HG03354 (cell line): ENCODE measurements at regions not wholly inside any gene's neighbourhood (a gene's known extent, or its start where the extent isn't known, plus 50 kb on each side); places are given as distances from the start of the nearest gene placed in this dataset.
A peak's percentile ranks its signal among the peaks of the same experiment; 100 is the strongest.

Experiments used
- ATAC-seq: cut with Tn5 transposase; IDR thresholded peaks from one replicate; pipeline ENCODE4 v1.9.1; 2021; ENCODE audit warnings: mild to moderate bottlenecking; ENCODE audit not compliant: unreplicated experiment, poor library complexity, severe bottlenecking

DNA sequence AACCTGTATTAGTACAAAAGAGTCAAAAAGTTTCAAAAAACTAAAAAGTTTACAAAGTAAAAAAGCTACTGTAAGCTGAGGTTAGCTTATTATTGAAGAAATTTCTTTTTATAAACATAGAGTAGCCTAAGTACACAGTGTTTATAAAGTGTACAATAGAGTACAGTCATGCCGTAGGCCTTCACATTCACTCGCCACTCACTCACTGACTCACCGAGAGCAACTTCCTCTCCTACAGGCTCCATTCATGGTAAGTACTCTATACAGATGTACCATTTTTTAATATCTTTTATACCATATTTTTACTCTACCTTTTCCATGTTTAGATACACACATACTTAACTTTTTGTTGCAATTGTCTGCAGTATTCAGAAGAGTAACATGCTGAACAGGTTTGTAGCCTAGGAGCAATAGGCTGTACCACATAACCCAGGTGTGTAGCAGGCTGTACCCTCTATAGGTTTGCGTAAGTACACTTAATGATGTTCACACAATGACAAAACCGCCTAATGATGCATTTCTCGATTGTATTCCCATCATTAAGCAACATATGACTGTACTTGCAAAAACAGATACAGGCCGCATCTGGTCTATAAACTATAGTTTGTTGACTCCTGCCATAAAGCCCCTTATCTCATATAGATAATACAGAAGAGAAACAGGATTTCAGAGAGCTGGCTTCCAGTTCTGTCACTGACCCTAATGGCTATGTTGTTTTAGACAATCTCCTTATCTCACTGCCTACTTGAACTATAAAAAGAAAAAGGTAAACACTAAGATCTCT is 438.8 kb downstream of the HTR7 start:
- ATAC-seq: no peak

DNA sequence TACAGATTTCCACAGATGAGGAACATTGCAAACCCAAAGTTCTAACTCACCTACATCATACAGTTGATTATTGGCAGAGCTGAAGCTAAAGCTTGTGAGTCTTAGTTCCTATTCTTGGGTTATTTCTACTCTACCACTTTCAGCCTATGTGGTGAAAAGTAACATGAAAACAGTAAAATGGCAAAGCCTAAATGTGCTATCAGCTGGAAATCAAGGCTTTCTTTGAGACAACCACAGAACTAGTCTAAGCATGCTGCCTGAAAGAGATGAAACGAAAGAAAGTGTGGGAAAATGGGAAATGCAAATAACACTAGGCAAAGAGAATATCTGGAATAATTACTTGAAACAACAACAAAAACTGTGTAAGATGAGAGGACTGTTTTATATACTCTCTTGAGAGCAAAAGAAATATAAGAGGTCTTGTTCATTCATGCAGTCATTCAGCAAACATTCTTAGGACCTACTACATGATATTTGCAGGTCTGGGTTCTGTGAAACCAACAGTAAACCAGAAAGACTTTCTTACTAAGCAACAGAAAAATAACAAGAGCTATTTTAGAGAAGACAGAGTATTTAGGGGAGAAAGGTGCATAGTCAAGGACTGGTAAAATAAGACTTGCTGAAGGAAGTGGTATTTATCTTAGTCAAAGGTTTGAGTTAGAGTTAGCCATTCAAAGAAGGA is 437.1 kb downstream of the HTR7 start:
- peak; percentile 72 for ATAC-seq

DNA sequence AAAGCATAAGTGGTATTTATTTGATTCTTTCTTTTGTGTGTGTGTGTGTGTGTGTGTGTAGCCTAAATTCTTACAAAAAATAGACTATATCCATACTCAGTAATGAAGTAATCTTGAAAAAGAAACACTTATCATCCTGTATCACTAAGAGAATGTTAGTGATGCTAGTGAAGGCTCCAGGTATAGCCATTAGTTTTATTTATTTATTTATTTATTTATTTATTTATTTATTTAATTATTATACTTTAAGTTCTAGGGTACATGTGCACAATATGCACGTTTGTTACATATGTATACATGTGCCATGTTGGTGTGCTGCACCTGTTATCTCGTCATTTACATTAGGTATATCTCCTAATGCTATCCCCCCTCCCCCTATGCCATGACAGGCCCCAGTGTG is 436.0 kb downstream of the HTR7 start:
- ATAC-seq: no peak

DNA sequence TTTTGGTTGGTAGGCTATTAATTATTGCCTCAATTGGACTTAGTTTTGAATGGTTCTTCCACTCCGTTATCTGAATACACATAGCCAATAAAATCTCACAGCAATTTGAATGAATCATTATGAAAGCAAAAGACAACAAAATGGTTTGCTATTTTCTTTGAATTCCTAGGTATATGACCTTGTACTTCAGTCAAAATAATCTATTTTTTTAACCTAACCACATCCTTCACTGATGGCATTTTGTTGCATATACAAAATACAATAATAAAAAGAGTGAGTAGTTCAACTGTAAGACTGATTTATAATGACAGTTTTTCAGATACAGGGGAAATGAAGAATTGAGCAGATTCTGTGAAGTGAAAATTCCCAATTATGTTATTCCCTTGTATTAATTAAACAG is 433.1 kb downstream of the HTR7 start:
- no peak for ATAC-seq

DNA sequence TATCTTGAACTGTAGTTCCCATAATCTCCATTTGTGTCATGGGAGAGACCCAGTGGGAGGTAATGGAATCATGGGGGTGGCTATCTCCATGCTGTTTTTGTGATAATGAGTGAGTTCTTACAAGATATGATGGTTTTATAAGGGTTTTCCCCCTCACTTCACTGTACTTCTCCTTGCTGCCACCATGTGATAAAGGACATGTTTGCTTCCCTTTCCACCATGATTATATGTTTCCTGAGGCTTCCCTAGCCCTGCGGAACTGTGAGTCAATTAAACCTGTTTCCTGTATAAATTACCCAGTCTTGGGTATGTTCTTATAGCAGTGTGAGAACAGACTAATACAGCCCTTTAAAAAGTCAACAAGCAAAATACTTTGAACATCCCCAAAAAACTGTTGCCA is 427.7 kb downstream of the HTR7 start:
- no peak for ATAC-seq

DNA sequence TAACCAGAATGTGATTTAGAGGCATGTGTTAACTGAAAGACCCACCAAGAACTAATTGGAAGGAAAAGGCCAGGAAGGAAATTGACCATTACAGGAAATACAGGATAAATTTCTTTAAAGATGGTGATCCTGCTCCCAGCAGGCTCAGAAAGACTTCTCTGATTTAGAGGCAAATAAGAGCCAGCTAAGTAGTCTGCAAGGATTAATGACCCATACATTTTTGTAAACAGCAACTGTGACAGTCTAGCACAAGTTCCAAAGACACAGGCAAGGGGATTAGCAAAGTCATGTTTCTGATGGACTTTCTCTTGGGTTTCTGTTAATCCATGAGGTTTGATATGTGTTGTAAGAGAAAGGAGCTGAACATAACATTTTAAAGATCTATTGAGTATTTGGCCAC is 425.0 kb downstream of the HTR7 start:
- no peak for ATAC-seq

DNA sequence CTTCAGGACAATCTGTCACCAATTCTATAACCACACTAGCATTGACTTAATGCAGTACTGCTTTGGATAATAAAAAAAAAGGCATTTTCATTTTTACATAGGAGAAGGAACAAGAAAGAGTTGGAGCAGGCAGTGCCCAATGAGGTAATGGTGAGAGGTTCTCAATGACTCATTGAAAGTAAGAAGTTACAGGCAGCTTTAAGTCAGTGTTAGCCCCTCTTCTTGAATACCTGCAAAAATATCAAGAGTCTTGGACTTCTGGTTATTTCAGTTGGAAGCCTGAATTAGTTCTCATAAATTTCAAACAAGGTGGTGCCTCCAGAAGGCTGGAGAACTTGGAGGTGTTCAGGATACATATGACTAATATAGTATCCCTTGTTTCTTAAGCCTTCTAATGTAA is 422.5 kb downstream of the HTR7 start:
- no peak for ATAC-seq

DNA sequence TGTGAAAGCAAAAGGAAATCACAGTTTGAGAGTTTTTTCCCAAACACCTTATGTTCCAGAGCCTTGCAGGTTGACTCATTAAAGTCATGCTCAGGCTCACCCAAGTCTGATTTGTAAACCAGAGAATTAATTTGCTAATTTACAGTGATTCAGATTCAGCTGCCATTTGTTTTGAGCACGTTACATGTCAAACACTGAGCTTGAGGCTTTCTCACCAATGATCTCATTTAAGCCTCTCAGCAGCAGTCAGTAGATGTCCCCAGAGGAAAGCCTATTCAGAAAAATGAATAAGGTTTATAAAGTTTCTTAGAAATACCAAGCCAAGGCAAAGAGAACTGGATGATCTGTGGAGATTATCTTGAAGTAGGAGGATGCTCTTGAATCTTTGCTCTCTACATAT is 420.4 kb downstream of the HTR7 start:
- ATAC-seq: no peak

DNA sequence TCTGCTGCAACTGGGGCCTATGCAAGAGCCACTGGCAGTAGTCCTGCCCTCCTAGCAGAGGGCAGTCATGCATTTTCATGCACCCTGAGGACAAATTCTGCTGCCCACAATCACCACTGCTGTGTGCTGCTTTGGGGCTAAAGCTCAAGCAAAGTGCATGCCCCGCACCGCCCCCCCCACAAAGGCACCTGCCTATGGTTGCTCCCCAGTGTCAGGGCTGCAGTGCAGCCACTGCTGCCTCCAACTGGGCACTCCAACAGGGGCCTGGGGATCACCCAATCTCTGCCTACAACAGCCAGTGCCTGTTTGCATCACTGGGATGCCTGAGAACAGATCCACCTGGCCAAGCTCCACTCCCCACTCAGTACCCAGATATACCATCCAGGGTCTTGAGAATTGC is 417.0 kb downstream of the HTR7 start:
- no peak for ATAC-seq

DNA sequence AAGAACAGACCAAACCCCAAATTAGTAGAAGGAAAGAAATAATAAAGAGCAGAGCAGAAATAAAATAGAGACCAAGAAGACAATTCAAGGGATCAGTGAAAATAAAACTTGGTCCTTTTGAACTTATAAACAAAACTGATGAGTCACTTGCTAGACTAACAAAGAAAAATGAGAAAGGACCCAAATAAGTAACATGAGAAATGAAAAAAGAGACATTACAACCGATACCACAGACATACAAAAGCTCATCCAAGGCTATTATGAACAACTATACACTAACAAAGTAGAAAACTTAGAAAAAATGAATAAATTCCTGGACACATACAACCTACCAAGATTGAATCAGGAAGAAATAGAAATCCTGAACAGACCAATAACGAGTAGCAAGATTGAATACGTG is 414.5 kb downstream of the HTR7 start:
- ATAC-seq: no peak

DNA sequence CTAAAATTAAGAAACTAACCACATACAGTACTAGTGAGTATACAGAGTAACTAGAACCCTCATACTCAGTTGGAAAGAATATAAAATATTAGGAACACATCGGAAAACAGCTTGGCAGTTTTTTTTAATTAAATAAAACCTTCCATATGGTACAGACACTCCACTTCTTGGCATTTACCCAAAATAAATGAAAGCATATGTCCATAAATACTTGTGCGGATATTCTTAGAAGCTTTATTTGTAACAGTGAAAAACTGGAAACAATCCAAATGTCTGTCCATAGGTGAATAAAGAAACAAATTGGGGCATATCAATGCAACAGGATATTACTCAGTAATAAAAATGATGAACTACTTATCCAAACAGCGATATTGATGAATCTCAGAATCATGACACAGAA is 410.0 kb downstream of the HTR7 start:
- ATAC-seq: no peak

DNA sequence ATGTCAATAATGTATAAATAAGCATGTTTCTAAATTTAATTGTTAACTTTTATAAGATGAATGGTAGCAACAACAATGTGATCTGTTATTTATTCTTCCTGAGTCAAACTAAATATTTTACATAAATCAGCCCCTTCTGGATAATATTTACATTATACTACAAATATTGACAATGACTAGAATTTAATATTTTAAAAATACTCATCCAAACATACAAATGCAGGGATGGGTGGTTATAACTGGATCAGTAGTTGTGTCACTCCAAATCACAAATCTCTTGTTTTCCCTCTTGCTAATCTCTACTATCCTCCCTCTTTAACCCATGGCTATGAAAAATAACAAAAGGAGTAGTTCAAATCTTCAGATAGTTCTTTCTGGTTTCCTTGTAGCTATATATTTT is 407.0 kb downstream of the HTR7 start:
- ATAC-seq: no peak

DNA sequence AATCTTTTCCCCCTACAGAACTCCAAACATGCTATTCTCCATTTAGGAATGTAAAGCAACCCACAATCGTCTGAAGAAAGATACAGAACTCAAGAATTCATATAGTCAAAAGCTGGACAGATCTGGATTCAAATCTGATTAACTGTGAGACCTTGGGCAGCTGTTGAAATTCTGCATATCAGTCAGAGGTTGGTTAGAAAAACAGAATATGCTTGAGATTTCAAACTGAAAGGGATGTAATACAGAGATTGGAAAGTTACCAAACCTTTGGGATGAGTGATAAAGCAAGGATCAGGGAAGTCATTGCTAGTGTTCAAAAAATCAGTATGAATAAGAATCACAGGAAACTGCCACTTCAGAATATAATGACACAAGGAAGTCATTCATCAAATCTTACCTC is 406.6 kb downstream of the HTR7 start:
- ATAC-seq: no peak

DNA sequence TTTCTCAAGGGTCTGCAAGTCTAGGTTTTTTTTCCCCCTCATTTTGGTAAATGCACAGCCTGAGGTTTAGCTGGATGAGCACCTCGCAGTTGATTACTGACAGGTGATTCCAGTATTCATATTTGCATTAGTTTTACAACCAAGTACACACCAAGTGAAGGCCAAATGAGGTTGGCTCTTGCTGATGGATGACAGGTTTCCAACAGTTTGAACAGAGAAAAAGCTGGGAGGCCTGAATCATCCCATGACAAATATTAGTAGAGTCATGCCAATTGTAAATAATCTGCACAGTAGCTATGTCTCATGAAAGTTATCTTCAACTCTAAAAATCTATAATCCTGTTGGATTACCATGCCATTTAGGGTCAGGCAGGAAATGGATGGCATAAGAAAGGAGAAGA is 399.8 kb downstream of the HTR7 start:
- no peak for ATAC-seq

DNA sequence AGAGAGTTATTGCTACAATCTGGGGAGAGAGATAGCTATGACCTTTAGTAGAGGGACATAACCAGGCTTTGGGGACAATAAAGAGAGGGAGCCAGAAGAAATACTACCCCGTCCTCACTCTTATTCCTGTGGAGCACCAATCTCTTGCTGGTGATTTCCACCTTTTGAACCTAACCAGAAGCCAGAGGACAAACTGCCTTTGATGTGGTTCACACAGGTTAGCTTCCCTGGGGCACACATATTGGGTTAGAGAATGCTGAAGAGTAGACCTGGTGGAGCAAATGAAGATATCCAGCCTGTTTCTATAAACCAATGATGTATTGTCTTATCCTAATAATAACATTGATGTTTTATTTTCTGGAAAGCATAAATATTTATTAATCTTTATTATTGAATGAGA is 399.3 kb downstream of the HTR7 start:
- ATAC-seq: no peak

DNA sequence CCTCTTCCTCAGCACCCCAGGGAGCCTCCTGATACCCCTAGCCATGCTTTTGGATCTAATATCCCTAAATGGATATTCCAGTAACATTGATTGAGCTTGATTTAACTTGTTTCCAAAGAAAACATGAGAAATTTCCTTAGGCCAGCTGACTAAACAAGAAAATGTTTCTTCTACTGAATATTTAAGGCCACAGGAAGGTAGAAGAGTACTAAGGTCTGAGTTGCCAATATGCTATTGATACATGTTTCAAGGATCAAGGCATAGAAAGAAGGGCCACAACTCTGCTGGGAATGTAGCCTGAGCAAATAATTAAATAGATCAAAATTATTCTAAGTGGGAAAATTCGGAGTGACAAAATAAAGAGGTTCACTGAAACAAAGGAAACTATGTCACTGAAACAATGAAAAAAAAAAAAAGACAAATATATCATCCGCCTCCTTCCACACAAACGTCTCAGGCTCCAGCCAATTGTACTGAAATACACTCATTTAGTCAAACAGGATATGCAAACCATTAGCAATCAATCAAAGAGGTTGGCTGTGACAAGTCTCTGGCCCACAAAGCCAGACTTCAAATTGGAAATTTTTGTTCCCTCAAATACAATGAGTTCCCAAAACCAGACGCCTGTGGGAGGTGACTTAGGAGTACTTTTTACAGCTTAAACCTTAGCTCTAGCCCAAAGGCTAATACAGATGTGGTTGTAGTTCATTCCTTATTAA is 396.2 kb downstream of the HTR7 start:
- no peak for ATAC-seq

DNA sequence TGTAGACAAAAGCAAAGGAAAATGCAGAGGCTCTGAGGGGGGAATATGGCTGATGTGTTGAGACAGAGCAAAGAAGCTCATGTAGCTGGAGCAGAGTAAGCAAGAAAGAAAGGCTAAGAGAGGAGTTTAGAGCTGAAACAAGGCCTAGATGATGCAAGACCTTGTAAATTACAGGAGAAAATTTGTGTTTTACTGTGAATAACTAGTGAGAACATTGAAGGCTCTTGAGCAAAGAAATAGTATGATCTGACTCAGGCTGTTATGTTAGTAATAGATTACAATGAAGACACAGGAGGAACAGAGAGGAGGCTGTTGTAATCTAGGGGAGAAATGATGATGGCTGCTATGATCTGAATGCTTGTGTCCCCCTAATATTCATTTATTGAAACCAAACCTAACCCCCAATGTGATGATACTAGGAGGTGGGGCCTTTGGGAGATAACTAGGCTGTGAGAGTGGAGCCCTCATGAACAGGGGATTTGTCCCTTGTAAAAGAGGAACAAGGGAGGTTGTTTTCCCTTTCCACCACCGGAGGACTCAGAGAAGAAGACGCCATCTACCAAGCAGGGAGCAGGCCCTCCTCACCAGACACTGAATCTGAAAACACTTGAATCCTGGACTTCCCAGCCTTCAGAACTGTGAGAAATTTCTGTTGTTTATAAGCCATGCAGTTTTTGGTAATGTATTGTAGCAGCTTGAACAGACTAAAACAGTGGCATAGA is 394.9 kb downstream of the HTR7 start:
- no peak for ATAC-seq

DNA sequence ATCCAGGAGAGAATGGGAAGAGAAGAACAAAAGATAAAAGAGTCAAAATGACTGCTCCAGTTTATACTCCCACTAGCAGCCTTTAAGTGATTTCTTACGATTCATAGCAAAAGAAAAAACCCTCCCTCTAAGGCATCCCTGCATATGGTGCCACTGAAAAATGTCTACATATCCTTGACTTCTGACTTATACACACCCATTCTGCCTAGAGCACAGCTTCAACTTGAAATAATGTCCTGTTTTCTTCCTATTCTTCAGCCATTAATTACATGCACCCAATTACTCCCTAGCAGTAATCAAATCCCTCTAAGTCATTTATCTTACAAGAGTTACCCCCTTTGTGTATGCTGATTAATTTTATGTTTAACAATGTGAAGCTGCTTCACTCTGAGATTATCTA is 393.5 kb downstream of the HTR7 start:
- ATAC-seq: no peak

DNA sequence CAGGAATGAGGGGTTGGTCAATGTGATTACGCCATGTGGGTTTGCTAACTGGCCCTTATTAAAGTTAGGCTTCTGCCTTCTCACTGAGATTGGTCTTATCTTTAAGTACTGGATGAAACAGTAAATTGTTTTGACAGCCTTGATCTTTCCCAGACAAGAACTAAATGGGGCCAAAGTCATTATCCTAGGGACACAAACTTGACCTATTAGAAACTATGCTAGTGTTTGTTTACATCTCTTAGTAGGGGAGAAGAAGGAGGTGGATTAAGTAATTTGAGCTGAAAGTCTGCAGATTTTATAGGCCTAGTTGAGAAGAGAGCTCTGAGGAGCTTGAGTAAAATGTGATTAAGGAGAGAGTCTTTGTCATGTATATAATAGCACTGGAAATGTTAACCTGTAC is 386.9 kb downstream of the HTR7 start:
- no peak for ATAC-seq

DNA sequence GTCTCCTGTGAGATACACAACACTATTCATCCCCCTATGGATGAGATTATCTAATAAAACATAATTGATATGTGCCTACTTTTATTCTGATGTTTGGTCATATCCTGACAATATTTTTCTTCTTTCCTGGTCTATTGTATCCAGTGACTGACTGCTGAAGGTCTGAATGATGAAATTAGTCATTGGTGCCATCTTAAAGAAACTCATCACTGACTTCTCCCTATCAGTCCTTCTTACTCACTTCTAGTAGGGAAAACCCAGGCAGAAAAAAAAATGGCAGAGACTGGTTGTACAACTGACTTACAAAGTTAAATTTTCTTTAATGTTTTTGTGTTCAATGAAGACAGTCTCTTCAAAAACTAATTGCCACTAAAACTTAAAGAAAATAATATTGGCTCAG is 377.4 kb downstream of the HTR7 start:
- ATAC-seq: no peak
